DMS53 (cell line): ENCODE measurements at regions not wholly inside any gene's neighbourhood (a gene's known extent, or its start where the extent isn't known, plus 50 kb on each side); places are given as distances from the start of the nearest gene placed in this dataset.
"Not testable (repeated sequence)": the region's sequence is repeated elsewhere in the genome, so short reads cannot be mapped to it uniquely, and the experiment has no call there.

ENCODE experiments used
- DNase-seq: peaks from one replicate; lab custom pipeline; 2025; lab: John Stamatoyannopoulos, UW

DNA sequence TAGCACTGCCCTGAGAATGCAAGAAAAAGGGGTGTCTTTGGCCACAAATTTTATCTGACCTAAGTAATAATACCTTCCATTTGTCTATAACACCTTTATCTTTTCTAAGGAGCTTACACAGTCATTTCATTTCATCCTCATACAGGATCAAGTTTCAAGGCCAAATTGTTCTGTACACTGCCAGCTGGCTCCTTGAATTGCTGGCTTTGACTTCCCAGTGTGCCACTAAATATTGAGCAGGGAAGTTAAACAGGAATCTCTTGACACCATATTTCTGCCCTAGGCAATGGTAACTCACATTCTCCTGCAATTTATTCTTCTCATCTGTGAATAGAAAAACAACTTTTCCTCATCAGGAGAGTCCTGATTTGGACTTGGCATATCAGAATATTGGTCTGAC is 195.1 kb upstream of the LRP1B start:
- no peak for DNase-seq

DNA sequence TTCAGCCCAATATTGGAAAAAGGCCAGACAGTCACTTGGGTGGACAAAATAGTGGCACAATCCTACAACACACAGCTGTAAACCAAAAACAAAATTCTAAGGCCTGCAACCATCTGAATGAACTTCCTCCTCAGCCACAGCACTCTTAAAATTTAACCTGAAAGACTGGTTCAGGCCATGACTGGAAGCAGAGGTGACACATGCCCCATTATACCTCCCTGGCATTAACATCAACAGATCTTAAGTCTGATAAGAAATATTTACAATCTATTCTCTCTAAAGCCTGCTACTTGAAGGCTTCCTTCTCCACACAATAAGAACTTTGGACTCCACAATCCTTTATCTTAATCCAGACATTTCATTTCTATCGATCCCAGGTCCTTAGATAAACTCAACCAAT is 192.4 kb upstream of the LRP1B start:
- peak; percentile 4 for DNase-seq

DNA sequence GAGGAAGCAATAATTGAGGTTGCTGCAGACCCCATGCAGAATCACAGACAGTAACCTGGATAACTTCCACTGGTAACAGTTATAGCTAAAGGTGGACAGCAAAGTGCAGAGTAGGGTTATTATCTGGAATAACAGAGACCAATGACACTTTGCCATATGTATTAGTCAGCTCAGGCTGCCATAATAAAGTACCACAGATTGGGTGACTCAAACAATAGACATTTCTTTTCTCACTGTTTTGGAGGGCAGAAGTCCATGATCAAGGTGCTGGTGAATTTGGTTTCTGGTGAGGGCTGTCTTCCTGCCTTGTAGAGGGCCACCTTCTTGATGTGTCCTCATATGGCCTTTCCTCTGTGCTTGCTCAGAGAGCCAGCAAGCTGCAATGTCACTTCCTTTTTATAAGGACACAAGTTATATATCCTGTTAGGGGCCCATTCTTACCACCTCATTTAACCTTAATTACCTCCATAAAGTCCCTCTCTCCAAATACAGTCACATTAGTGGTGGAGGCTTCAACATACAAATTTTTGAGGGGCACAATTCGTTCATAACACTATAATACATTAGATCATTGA is 191.0 kb upstream of the LRP1B start:
- no peak for DNase-seq

DNA sequence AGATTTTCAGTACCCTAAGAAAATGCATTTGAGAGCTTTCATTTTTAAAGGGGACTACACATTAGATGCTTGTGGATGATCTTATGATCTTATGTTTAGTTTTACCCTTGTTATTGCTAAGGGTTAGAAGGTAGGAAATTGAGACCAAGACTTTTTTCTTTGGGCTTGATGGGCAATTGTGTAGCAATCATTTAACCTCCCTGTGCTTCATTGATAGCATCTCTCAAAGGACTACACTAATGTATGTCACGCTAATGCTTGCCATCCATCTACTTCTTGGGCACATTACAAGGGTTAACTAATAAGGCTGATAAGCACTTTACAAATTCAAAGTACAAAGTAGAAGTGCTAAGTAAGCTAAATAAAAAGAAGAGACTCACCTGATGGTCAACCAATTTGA is 189.3 kb upstream of the LRP1B start:
- no peak for DNase-seq

DNA sequence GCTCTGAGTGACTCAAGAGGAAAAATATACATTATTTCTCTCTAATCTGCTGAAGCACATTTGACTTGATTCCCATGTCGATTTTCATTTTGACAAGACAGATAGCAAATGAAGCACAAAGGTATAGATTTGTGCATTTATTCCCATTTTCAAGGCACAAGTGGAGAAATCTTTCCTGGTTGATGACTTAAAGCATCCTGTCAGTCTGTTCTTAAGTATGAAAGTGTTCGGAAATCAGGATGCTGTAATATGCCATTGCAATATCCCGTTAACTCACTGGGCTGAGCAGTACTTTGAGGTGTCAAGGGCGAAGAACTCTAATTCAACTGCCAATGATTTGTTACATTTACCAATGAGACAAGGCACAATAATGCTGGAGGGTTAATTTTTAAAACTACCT is 185.2 kb upstream of the LRP1B start:
- DNase-seq, result no peak

DNA sequence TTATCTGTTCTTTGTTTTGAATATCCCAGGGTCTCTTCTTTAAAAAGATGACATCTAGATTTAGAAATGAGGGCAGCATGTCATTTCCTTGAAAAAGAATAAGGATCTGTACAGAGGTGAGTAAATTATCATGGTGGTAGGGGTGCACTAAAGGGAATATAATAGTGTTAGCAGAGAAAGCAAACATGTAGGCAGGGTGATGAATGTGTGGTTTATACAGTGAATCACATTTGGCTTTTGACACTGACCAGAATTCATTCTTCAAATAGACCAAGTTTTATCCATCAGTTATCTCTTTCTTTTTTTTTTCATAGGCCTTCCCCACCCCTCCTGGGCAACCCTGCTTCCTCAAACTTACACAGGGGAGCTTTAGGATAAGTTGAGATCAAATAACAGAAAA is 184.5 kb upstream of the LRP1B start:
- DNase-seq, result no peak

DNA sequence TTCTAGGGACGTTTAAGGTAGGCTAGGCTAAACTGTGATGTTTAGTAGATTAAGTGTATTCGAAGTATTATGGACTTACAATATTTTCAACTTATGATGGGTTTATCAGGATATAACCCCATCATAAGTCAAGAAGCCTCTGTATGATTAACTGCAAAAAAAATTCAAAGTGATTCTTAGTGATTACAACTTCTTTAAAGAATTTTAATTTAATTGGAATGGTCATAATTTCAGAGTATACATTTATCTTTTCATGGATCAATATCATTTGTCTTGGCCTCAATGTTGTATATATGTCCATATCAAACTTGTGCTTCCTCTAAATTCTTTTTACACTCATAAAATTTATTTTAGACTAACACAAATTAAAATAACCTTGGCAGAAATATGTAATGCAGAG is 183.3 kb upstream of the LRP1B start:
- DNase-seq, result no peak

DNA sequence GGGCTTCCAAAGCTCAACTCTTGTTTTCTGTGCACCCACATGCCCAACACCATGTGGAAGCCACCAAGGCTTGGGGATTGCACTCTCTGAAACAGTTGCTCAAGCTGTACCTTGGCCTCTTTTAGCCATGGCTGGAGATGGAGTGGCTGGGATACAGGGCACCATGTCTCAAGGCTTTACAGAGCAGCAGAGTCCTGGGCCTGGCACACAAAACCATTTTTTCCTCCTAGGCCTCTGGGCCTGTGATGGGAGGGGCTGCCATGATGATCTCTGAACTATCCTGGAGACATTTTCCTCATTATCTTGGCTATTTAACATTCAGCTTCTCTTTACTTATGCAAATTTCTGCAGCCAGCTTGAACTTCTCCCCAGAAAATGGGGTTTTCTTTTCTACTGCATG is 179.7 kb upstream of the LRP1B start:
- no peak for DNase-seq

GRCh38 chr2:142308744-142309143 is 177.9 kb upstream of the LRP1B start:
- DNase-seq, result no peak

GRCh38 chr2:142307616-142308115 is 176.8 kb upstream of the LRP1B start:
- no peak for DNase-seq

GRCh38 chr2:142307086-142307485 is 176.3 kb upstream of the LRP1B start:
- no peak for DNase-seq

- DNase-seq, result no peak
Observed at GRCh38 chr2:142306131-142306530, 175.3 kb upstream of the LRP1B start.

DNA sequence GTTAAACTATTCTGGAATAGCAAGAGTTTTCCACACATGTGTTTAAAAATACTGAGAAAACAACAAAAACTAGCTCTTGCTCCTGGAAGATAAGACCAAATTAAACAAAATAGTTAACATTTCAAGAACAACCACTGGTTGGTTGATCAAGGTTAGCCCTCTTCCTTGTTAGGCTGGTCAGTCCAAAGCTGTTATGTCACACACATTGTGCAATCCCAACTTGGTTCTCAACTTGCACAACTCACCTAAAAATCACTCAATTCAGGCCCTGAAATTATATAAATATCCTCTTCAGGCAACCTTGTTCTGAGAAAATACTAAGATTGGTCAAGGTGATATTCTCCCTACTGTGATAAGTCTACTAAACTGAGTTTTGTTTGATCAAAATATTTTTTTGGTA is 169.7 kb upstream of the LRP1B start:
- DNase-seq, result no peak

- DNase-seq, result peak; percentile 0
Observed at GRCh38 chr2:142299021-142299420, 168.2 kb upstream of the LRP1B start.

DNA sequence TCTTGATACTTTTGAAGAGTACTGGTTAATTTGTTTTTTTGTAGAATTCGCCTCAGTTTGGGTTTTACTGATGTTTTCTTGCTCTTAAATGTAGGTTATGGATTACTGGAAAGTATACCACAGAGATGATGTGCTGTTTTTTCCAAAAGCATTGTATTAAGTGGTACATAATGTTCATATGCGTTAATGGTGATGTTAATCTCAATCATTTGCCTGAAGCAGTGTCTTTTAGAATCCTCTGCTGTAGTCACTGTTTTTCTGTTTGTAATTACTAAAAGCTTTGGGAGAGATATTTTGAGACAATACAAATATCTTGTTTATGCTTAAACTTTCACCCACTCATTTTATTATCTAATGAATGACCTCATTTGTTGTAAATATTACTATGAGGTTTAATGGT is 163.4 kb upstream of the LRP1B start:
- DNase-seq, result no peak

GRCh38 chr2:142291969-142292368 is 161.2 kb upstream of the LRP1B start:
- no peak for DNase-seq

GRCh38 chr2:142290931-142291330 is 160.1 kb upstream of the LRP1B start:
- DNase-seq, result no peak

DNA sequence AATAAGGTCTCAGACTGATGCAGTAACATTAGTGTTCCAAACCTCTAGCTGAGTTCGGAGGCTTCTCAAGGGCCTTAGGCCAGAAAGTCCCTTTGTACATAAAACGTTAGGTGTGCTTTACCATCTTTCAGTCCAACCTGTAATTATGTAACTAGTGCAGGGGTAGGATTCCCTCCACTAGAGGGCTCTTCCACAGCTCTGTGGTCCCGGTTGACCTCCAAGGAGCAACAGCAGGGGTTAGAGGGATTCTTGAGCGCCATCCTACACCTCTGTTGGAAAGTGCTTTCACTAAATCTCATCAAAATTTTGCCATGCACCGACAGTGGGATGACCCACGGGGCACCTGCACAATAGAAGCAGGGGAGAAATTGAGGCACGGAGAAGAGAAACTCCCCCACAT is 155.8 kb upstream of the LRP1B start:
- DNase-seq, result peak; percentile 51

DNA sequence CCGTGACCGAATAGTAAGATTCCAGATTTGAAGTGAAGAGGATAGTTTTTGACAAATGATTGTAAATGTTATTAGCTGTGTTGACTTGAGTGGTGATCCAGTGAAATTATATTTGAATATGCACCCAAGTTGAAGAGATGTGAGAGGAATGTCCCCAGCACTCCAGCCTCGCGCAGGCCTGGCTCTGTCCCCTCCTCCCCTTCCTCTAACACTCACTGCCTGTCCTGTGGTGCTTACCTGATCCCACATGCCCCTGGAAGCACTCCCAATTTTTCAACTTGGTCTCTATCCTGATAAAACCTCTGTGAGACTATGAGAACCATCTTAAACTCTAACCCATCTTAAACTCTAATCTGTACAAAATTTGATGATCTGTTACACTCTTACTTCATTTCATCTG is 154.7 kb upstream of the LRP1B start:
- DNase-seq, result no peak

GRCh38 chr2:142284336-142284735 is 153.5 kb upstream of the LRP1B start:
- DNase-seq, result not testable (repeated sequence)

DNA sequence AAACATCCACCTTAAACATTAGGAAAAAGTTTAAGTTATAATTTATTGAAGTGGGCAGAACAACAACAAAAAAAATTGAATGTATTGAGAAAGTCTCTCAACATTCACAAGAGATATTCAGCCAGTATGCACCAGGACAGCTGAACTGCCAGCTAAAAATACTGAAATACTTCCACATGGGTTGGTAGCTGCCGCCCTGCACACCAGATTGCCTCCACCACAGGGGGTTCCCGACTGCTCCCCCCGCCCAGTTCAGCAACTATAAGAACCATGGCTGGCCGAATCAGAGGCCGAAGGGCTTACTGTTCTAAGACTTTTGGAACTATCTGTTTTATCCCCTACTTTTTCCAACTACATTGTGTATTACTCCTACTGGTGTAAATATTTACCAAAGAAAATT is 150.0 kb upstream of the LRP1B start:
- DNase-seq, result no peak

GRCh38 chr2:142270990-142271389 is 140.2 kb upstream of the LRP1B start:
- no peak for DNase-seq

DNA sequence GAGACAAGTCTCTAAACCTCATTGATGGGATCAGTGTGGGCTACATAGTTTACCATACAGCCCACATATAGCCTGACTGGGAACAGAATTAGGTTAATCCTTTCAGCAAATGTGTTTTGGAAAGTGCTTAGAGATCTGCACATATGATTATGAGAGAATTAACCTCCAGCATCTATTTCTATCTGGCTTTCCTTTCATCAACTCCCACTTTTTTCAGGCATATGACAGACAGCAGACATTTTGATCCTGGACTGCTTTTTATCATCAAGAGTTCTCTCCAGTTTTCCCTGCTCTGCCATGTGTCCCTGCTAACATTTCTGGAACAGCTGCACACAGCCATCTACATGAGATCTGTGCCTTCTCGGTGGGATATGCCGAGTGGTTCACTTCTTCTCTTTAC is 139.5 kb upstream of the LRP1B start:
- no peak for DNase-seq

DNA sequence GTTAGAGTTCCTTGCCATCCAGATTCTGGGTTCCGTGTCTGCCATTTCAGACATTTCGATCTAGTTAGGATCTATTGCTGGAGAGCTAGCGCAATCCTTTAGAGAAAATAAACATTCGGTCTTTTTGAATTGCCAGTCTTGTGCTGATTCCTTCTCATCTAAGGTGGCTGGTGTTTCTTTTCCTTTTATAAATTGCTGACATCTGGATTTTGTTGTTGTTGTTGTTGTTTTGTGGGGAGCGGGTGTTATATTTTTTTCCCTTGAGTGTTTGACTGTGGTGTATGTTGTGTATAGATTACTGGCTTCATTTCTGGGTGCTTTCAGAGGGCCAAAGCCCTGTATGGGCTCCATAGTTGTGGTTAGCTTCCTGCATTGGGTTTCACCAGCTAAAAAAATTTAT is 128.5 kb upstream of the LRP1B start:
- DNase-seq, result no peak

DNA sequence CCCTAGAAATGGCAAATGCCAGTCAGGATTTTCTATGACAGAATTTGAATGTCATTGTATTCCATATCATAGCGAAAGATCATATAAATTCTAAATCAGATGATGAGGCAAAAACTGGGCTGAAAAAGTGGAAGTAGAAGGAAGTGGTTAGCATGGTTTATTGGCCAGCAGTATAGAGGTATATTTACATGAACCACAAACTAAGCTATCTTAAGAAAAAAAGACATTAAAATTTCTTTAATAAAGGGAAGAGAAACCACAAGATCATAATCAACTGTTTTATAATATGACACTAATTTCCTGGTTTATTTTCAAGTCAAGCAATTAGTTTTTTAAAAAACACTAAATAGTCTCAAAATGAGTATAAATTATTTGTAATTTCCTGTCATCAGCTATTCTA is 123.2 kb upstream of the LRP1B start:
- no peak for DNase-seq
